HepG2 (cell line): ENCODE measurements at regions not wholly inside any gene's neighbourhood (a gene's known extent, or its start where the extent isn't known, plus 50 kb on each side); places are given as distances from the start of the nearest gene placed in this dataset.

Experiments used
- ATAC-seq: fragments of 200-7000 bp; cut with Tn5 transposase; 3 replicates; pipeline ENCODE4 v1.9.1; 2020; ENCODE audit warnings: mild to moderate bottlenecking, moderate library complexity
- BruUV-seq: library from RNA; stranded (reverse); fragments of 400-500 nt; replicated peaks from 2 replicates; lab custom pipeline; 2021; lab: Mats Ljungman, UMichigan
- CTCF ChIA-PET: fragments of 300-600 bp; formaldehyde crosslinking; extraction: SDS; loops from one replicate; lab custom pipeline; 2021; ENCODE audit warnings: low total read pairs, inconsistent platforms, low intra/inter-chr PET ratio; lab: Yijun Ruan, JAX
- POLR2A ChIA-PET: fragments of 350-600 bp; sonication (Branson Sonifier 250); formaldehyde crosslinking; loops from one replicate; lab custom pipeline; 2020; ENCODE audit warnings: antibody characterized with exemption, inconsistent platforms; lab: Yijun Ruan, JAX
- DNase-seq: peaks from one replicate; pipeline ENCODE4 v3.0.0-alpha.2; 2015; ENCODE audit warnings: low spot score
- FAIRE-seq: peaks from 3 replicates; lab custom pipeline; 2011; peaks lifted over from hg19 to GRCh38; lab: Jason Lieb, UNC
- H2AFZ ChIP-seq: one replicate; pipeline ENCODE4 v1.6.1; 2011; ENCODE audit warnings: low read length, inconsistent platforms
- H3K27ac ChIP-seq: fragments of 300-600 bp; 3 replicates; pipeline ENCODE4 v1.8.0; 2011; ENCODE audit warnings: mixed run types, mild to moderate bottlenecking, mixed read lengths, low read length, inconsistent platforms; ENCODE audit not compliant: insufficient read depth; ENCODE audit errors: extremely low read length
- H3K27me3 ChIP-seq, 2 experiments: fragments of 200-600 bp in 1 of 2; 2 replicates in 1 of 2; 3 replicates in 1 of 2; pipeline versions ENCODE4 v1.6.0 to v1.8.0; 2011; ENCODE audit warnings: low read length in 2 of 2, mild to moderate bottlenecking in 2 of 2, moderate library complexity in 2 of 2, inconsistent platforms in 1 of 2; ENCODE audit not compliant: insufficient read depth in 2 of 2, control insufficient read depth in 1 of 2
- H3K36me3 ChIP-seq, 2 experiments: fragments of 200-600 bp in 1 of 2; replicated peaks in 1 of 2; 2 replicates in 1 of 2; 3 replicates in 1 of 2; pipeline versions ENCODE4 v1.5.1 to v1.8.0; 2011; ENCODE audit warnings: low read length in 2 of 2, inconsistent platforms in 1 of 2; ENCODE audit not compliant: insufficient read depth in 2 of 2, control insufficient read depth in 1 of 2
- H3K4me1 ChIP-seq: 2 replicates; pipeline ENCODE4 v1.5.1; 2012; ENCODE audit warnings: low read length, inconsistent platforms; ENCODE audit not compliant: insufficient read depth
- H3K4me2 ChIP-seq: 2 replicates; pipeline ENCODE4 v1.6.0; 2011; ENCODE audit warnings: low read depth, low read length, inconsistent platforms
- H3K4me3 ChIP-seq, 3 experiments: fragments of 200-600 bp in 1 of 3; sonication (generic), shearing (Covaris generic) in 1 of 3; replicated peaks in 1 of 3; 2 replicates each; pipeline ENCODE4 v1.5.1; 2011 to 2016; ENCODE audit warnings: low read length in 3 of 3, inconsistent platforms in 2 of 3, low read depth in 2 of 3, mild to moderate bottlenecking in 2 of 3, control low read depth in 1 of 3, mixed read lengths in 1 of 3; ENCODE audit not compliant: insufficient read depth in 1 of 3
- H3K79me2 ChIP-seq: one replicate; pipeline ENCODE4 v1.6.1; 2011; ENCODE audit warnings: low read length, inconsistent platforms; ENCODE audit not compliant: insufficient read depth
- H3K9ac ChIP-seq: 2 replicates; pipeline ENCODE4 v1.6.0; 2011; ENCODE audit warnings: mild to moderate bottlenecking, low read depth, low read length, inconsistent platforms; ENCODE audit not compliant: insufficient read depth
- H3K9me3 ChIP-seq: 2 replicates; pipeline ENCODE4 v1.5.1; 2012; ENCODE audit warnings: mild to moderate bottlenecking, low read length
- H4K20me1 ChIP-seq: 2 replicates; pipeline ENCODE4 v1.6.0; 2011; ENCODE audit warnings: inconsistent platforms, mild to moderate bottlenecking, low read length, moderate library complexity; ENCODE audit not compliant: insufficient read depth
- ARID4A ChIP-seq: sonication (generic); formaldehyde crosslinking; IDR thresholded peaks from 2 replicates; pipeline ENCODE4 v1.5.0; 2020; ENCODE audit warnings: mild to moderate bottlenecking, missing genetic modification reagents, borderline replicate concordance
- JUND ChIP-seq: sonication (generic); formaldehyde crosslinking; IDR thresholded peaks from 2 replicates; pipeline ENCODE4 v1.8.0; 2022; ENCODE audit warnings: mild to moderate bottlenecking, missing genetic modification reagents
- MTA1 ChIP-seq: sonication (generic); formaldehyde crosslinking; IDR thresholded peaks from 2 replicates; pipeline ENCODE4 v1.4.0; 2020; ENCODE audit warnings: missing genetic modification reagents, mild to moderate bottlenecking, borderline replicate concordance
- PAWR ChIP-seq: sonication (generic); formaldehyde crosslinking; IDR thresholded peaks from 2 replicates; pipeline ENCODE4 v1.4.0; 2020; ENCODE audit warnings: missing genetic modification reagents, mild to moderate bottlenecking, borderline replicate concordance
- PHF5A ChIP-seq: IDR thresholded peaks from one replicate; pipeline ENCODE4 v1.6.1; 2018; ENCODE audit warnings: low read depth, missing genetic modification reagents; ENCODE audit not compliant: unreplicated experiment
- PTBP1 ChIP-seq: fragments of 200-400 bp; formaldehyde crosslinking; IDR thresholded peaks from 2 replicates; pipeline ENCODE4 v1.6.1; 2018; ENCODE audit warnings: low read length, low read depth; ENCODE audit not compliant: poor library complexity, severe bottlenecking
- SIN3B ChIP-seq: fragments of 150-350 bp; IDR thresholded peaks from 2 replicates; pipeline ENCODE4 v1.6.1; 2014; ENCODE audit warnings: low read length
- TAF15 ChIP-seq: fragments of 200-400 bp; formaldehyde crosslinking; IDR thresholded peaks from one replicate; pipeline ENCODE4 v1.6.1; 2018; ENCODE audit warnings: mild to moderate bottlenecking, low read depth, low read length; ENCODE audit not compliant: poor library complexity, severe bottlenecking
- ZNF224 ChIP-seq: sonication (generic); formaldehyde crosslinking; IDR thresholded peaks from 2 replicates; pipeline ENCODE4 v1.5.0; 2020; ENCODE audit warnings: mild to moderate bottlenecking, missing genetic modification reagents
- ZNF335 ChIP-seq: sonication (generic); formaldehyde crosslinking; IDR thresholded peaks from 2 replicates; pipeline ENCODE4 v1.4.0; 2020; ENCODE audit warnings: missing genetic modification reagents
- ZNF33A ChIP-seq: sonication (generic); formaldehyde crosslinking; IDR thresholded peaks from 2 replicates; pipeline ENCODE4 v1.5.1; 2020; ENCODE audit warnings: missing genetic modification reagents, mild to moderate bottlenecking, moderate library complexity, borderline replicate concordance
- ZNF841 ChIP-seq: sonication (generic); formaldehyde crosslinking; IDR thresholded peaks from 2 replicates; pipeline ENCODE4 v1.8.1; 2023; ENCODE audit warnings: missing genetic modification reagents, borderline replicate concordance
- WGBS: methylation state at CpG from one replicate; pipeline ENCODE4 v1.1.6; 2017; ENCODE audit warnings: low lambda C conversion rate; 5-methylcytosine and 5-hydroxymethylcytosine counted together
- in situ Hi-C: cut with HindIII; loops from 2 replicates; pipeline ENCODE4 v1.10.0; 2017; ENCODE audit warnings: low pct_unique_long_range_greater_than_20kb; ENCODE audit not compliant: extremely low pct_ligation_motif_present
- intact Hi-C: fragments of 100-400 bp; cut with micrococcal nuclease; formaldehyde crosslinking; loops from one replicate; pipeline ENCODE4 v1.10.0; 2022; ENCODE audit not compliant: unreplicated experiment
- TF ChIP-seq, protein P1 (sequence below): sonication (generic); formaldehyde crosslinking; IDR thresholded peaks from 2 replicates; pipeline ENCODE4 v1.5.0; 2020; ENCODE audit warnings: missing genetic modification reagents
- TF ChIP-seq, protein P2 (sequence below): sonication (generic); formaldehyde crosslinking; IDR thresholded peaks from 2 replicates; pipeline ENCODE4 v1.5.1; 2020; ENCODE audit warnings: mild to moderate bottlenecking, moderate library complexity, missing genetic modification reagents

GRCh38 chr3:157573780-157574378 is 70.7 kb upstream of the VEPH1 start (continued):
- TF ChIP-seq JUND (CRISPR knock-in tag) (no peak), PAWR (CRISPR knock-in tag) (no peak), PHF5A (CRISPR knock-in tag) (no peak), ARID4A (CRISPR knock-in tag) (no peak), MTA1 (CRISPR knock-in tag) (no peak), ZNF33A (CRISPR knock-in tag) (no peak), SIN3B (no peak)

GRCh38 chr3:157573281-157573680 is 70.1 kb upstream of the VEPH1 start:
- BruUV-seq, result no TSS peak
- Histone ChIP-seq H3K4me1 (no peaks in the 10 kb centered on the region), H4K20me1 (no peaks in the 10 kb centered on the region), H2AFZ (no peak overlapping the region), H3K9ac (no peak overlapping the region), H3K4me2 (no peak overlapping the region), H3K9me3 (no peaks in the 10 kb centered on the region), H3K27me3 (no peaks in the 10 kb centered on the region), H3K36me3 (no peaks in the 10 kb centered on the region), H3K4me3 (no peak overlapping the region), H3K27ac (no peak overlapping the region), H3K79me2 (no peaks in the 10 kb centered on the region)
- no peak for FAIRE-seq
- POLR2A ChIA-PET, result no interaction called here
- intact Hi-C loops, result no loop called here
- WGBS, result 0% methylated on average over 1 of the region's 1 CpG
- DNase-seq, result no peak
- in situ Hi-C loops, result no loop called here
- CTCF ChIA-PET, result interaction anchor here (0.8 to 1.7 kb wide), 2 partner anchors 41 kb away, joined by 3 to 16 read pairs; no protein-coding TSS in a partner anchor
- TF ChIP-seq TAF15, result no peak
- TF ChIP-seq ZNF224 (CRISPR knock-in tag), result no peak
- TF ChIP-seq ZNF335 (CRISPR knock-in tag), result no peak
- TF ChIP-seq, protein P1, sequence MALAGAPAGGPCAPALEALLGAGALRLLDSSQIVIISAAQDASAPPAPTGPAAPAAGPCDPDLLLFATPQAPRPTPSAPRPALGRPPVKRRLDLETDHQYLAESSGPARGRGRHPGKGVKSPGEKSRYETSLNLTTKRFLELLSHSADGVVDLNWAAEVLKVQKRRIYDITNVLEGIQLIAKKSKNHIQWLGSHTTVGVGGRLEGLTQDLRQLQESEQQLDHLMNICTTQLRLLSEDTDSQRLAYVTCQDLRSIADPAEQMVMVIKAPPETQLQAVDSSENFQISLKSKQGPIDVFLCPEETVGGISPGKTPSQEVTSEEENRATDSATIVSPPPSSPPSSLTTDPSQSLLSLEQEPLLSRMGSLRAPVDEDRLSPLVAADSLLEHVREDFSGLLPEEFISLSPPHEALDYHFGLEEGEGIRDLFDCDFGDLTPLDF, result no peak
- no peak for TF ChIP-seq PTBP1
- TF ChIP-seq, protein P2, sequence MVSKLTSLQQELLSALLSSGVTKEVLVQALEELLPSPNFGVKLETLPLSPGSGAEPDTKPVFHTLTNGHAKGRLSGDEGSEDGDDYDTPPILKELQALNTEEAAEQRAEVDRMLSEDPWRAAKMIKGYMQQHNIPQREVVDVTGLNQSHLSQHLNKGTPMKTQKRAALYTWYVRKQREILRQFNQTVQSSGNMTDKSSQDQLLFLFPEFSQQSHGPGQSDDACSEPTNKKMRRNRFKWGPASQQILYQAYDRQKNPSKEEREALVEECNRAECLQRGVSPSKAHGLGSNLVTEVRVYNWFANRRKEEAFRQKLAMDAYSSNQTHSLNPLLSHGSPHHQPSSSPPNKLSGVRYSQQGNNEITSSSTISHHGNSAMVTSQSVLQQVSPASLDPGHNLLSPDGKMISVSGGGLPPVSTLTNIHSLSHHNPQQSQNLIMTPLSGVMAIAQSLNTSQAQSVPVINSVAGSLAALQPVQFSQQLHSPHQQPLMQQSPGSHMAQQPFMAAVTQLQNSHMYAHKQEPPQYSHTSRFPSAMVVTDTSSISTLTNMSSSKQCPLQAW (CRISPR knock-in tag), result no peak
- TF ChIP-seq ZNF841, result no peak
- no peak for ATAC-seq
